H9 (cell line): ENCODE measurements at regions not wholly inside any gene's neighbourhood (a gene's known extent, or its start where the extent isn't known, plus 50 kb on each side); places are given as distances from the start of the nearest gene placed in this dataset.

Experiments
- DNase-seq: peaks from one replicate; pipeline ENCODE4 v3.0.0-alpha.2; 2017
- H2AFZ ChIP-seq: one replicate; pipeline ENCODE4 v1.6.1; 2013; ENCODE audit warnings: mild to moderate bottlenecking, low read length, control low read depth, moderate library complexity
- H2AK5ac ChIP-seq: 2 replicates; pipeline ENCODE4 v1.6.1; 2013; ENCODE audit warnings: low read length, control low read depth, mixed read lengths; ENCODE audit not compliant: insufficient read length
- H2BK120ac ChIP-seq: one replicate; pipeline ENCODE4 v1.6.1; 2013; ENCODE audit warnings: low read depth, mild to moderate bottlenecking, low read length, control low read depth, inconsistent platforms; ENCODE audit not compliant: poor library complexity, severe bottlenecking
- H2BK12ac ChIP-seq: 2 replicates; pipeline ENCODE4 v1.6.1; 2013; ENCODE audit warnings: low read length, control low read depth, mixed read lengths, low read depth; ENCODE audit not compliant: insufficient read length
- H2BK15ac ChIP-seq: 2 replicates; pipeline ENCODE4 v1.6.1; 2013; ENCODE audit warnings: low read depth, low read length, control low read depth
- H2BK20ac ChIP-seq: one replicate; pipeline ENCODE4 v1.6.1; 2013; ENCODE audit warnings: low read depth, mild to moderate bottlenecking, low read length, control low read depth, inconsistent platforms; ENCODE audit not compliant: poor library complexity, severe bottlenecking
- H2BK5ac ChIP-seq: 2 replicates; pipeline ENCODE4 v1.6.1; 2013; ENCODE audit warnings: low read length, control low read depth, mixed read lengths; ENCODE audit not compliant: insufficient read length
- H3K14ac ChIP-seq: 2 replicates; pipeline ENCODE4 v1.6.1; 2013; ENCODE audit warnings: low read length, control low read depth; ENCODE audit not compliant: insufficient read depth
- H3K18ac ChIP-seq: 2 replicates; pipeline ENCODE4 v1.6.1; 2013; ENCODE audit warnings: low read depth, mild to moderate bottlenecking, mixed read lengths, low read length, control low read depth; ENCODE audit not compliant: insufficient read length
- H3K23ac ChIP-seq: 2 replicates; pipeline ENCODE4 v1.6.1; 2013; ENCODE audit warnings: low read length, control low read depth, mixed read lengths, low read depth; ENCODE audit not compliant: insufficient read length
- H3K23me2 ChIP-seq: 2 replicates; pipeline ENCODE4 v1.6.1; 2013; ENCODE audit warnings: low read depth, mild to moderate bottlenecking, mixed read lengths, low read length, control low read depth; ENCODE audit not compliant: insufficient read length, poor library complexity, severe bottlenecking
- H3K27ac ChIP-seq: 2 replicates; pipeline ENCODE4 v1.5.1; 2013; ENCODE audit warnings: low read length, control low read depth, mixed read lengths, low read depth; ENCODE audit not compliant: insufficient read length
- H3K27me3 ChIP-seq: 2 replicates; pipeline ENCODE4 v1.6.1; 2013; ENCODE audit warnings: low read length, control low read depth, inconsistent platforms; ENCODE audit not compliant: insufficient read depth
- H3K4ac ChIP-seq: 2 replicates; pipeline ENCODE4 v1.6.1; 2013; ENCODE audit warnings: low read depth, mild to moderate bottlenecking, control low read depth, inconsistent platforms, low read length, moderate library complexity
- H3K4me1 ChIP-seq: 2 replicates; pipeline ENCODE4 v1.6.1; 2013; ENCODE audit warnings: low read length, control low read depth, inconsistent platforms; ENCODE audit not compliant: insufficient read depth
- H3K4me2 ChIP-seq: 2 replicates; pipeline ENCODE4 v1.6.1; 2013; ENCODE audit warnings: low read length, control low read depth, mixed read lengths; ENCODE audit not compliant: insufficient read length, insufficient read depth
- H3K56ac ChIP-seq: 2 replicates; pipeline ENCODE4 v1.6.1; 2013; ENCODE audit warnings: low read depth, mild to moderate bottlenecking, mixed read lengths, low read length, control low read depth; ENCODE audit not compliant: insufficient read length
- H3K79me1 ChIP-seq: 2 replicates; pipeline ENCODE4 v1.6.1; 2013; ENCODE audit warnings: low read depth, mild to moderate bottlenecking, moderate library complexity, low read length, control low read depth, inconsistent platforms; ENCODE audit not compliant: insufficient read depth, poor library complexity, severe bottlenecking
- H3K79me2 ChIP-seq: 2 replicates; pipeline ENCODE4 v1.6.1; 2013; ENCODE audit warnings: low read length, control low read depth, inconsistent platforms; ENCODE audit not compliant: insufficient read depth
- H3K9ac ChIP-seq: 2 replicates; pipeline ENCODE4 v1.6.1; 2013; ENCODE audit warnings: low read length, control low read depth, mixed read lengths; ENCODE audit not compliant: insufficient read length; ENCODE audit errors: extremely low read depth
- H3K9me3 ChIP-seq: one replicate; pipeline ENCODE4 v1.6.1; 2013; ENCODE audit warnings: low read depth, low read length, inconsistent platforms; ENCODE audit not compliant: control insufficient read depth
- H3T11ph ChIP-seq: one replicate; pipeline ENCODE4 v1.6.1; 2013; ENCODE audit warnings: mild to moderate bottlenecking, low read length, control low read depth, inconsistent platforms
- H4K20me1 ChIP-seq: one replicate; pipeline ENCODE4 v1.6.1; 2013; ENCODE audit not compliant: control insufficient read depth, insufficient read length, insufficient read depth
- H4K5ac ChIP-seq: 2 replicates; pipeline ENCODE4 v1.6.1; 2013; ENCODE audit warnings: low read depth, mild to moderate bottlenecking, mixed read lengths, low read length, control low read depth; ENCODE audit not compliant: insufficient read length
- H4K8ac ChIP-seq: replicated peaks from 2 replicates; pipeline ENCODE4 v1.6.1; 2013; ENCODE audit warnings: low read length, control low read depth, mixed read lengths, low read depth; ENCODE audit not compliant: insufficient read length
- H4K91ac ChIP-seq: 2 replicates; pipeline ENCODE4 v1.6.1; 2013; ENCODE audit warnings: low read depth, mild to moderate bottlenecking, moderate library complexity, mixed read lengths, low read length, control low read depth; ENCODE audit not compliant: insufficient read length
- H3K27ac Mint-ChIP-seq, 3 experiments: 2 replicates in 2 of 3; 3 replicates in 1 of 3; pipeline ENCODE4 v1.8.0; 2020 to 2021; ENCODE audit warnings: mixed read lengths in 3 of 3, mild to moderate bottlenecking in 1 of 3, moderate library complexity in 1 of 3
- H3K27me3 Mint-ChIP-seq: 2 replicates; pipeline ENCODE4 v1.8.0; 2021; ENCODE audit warnings: low read depth, mild to moderate bottlenecking, moderate library complexity, mixed read lengths
- H3K36me3 Mint-ChIP-seq, 3 experiments: 2 replicates in 2 of 3; 3 replicates in 1 of 3; pipeline ENCODE4 v1.8.0; 2020 to 2021; ENCODE audit warnings: low read depth in 3 of 3, mixed read lengths in 3 of 3; ENCODE audit not compliant: insufficient read depth in 1 of 3
- H3K4me1 Mint-ChIP-seq, 2 experiments: 2 replicates each; pipeline ENCODE4 v1.8.0; 2020; ENCODE audit warnings: mixed read lengths in 2 of 2
- H3K4me3 Mint-ChIP-seq, 2 experiments: 2 replicates in 1 of 2; 3 replicates in 1 of 2; pipeline ENCODE4 v1.8.0; 2020 to 2021; ENCODE audit warnings: mild to moderate bottlenecking in 2 of 2, mixed read lengths in 2 of 2, moderate library complexity in 1 of 2
- H3K9me3 Mint-ChIP-seq, 2 experiments: 2 replicates in 1 of 2; 3 replicates in 1 of 2; pipeline ENCODE4 v1.8.0; 2020; ENCODE audit warnings: mild to moderate bottlenecking in 2 of 2, mixed read lengths in 2 of 2, moderate library complexity in 1 of 2
- CTCF ChIP-seq: fragments of 200-600 bp; sonication (generic); conservative IDR thresholded peaks from 3 replicates; pipeline ENCODE4 v1.8.0; 2021; ENCODE audit warnings: antibody characterized with exemption, mild to moderate bottlenecking
- WGBS: extraction: QIAGEN DNeasy Blood & Tissue Kit; methylation state at CpG from one replicate; pipeline ENCODE4 v1.1.7; 2013; ENCODE audit warnings: missing lambda C conversion rate, low lambda C conversion rate, mixed read lengths; ENCODE audit not compliant: insufficient read length; ENCODE audit errors: extremely low coverage; 5-methylcytosine and 5-hydroxymethylcytosine counted together

- H2AK5ac ChIP-seq = no peak overlapping the region
- H3K4me1 Mint-ChIP-seq = no peaks in the 10 kb centered on the region
- no peaks in the 10 kb centered on the region for H3K27me3 ChIP-seq
- H2BK5ac ChIP-seq = no peak overlapping the region
- H3K27ac ChIP-seq = no peak overlapping the region
- no peak overlapping the region for H2BK120ac ChIP-seq
- no peaks in the 10 kb centered on the region for H3K4me1 ChIP-seq
- no peak overlapping the region for H3K27ac Mint-ChIP-seq
- no peak overlapping the region for H2BK15ac ChIP-seq
- no peak overlapping the region for H3K4me3 Mint-ChIP-seq
- no peak overlapping the region for H2BK20ac ChIP-seq
- H3K56ac ChIP-seq = no peak overlapping the region
- H3K14ac ChIP-seq = no peak overlapping the region
- H4K5ac ChIP-seq = no peak overlapping the region
- no peaks in the 10 kb centered on the region for H3K79me1 ChIP-seq
- no peak for DNase-seq
- H3K23ac ChIP-seq = no peak overlapping the region
- no peaks in the 10 kb centered on the region for H3K23me2 ChIP-seq
- no peak overlapping the region for H3K4ac ChIP-seq
- H3K79me2 ChIP-seq = no peaks in the 10 kb centered on the region
- no peak overlapping the region for H3T11ph ChIP-seq
- no CpG with 5 or more reads among the region's 1 CpG for WGBS
- H3K9me3 Mint-ChIP-seq = peaks cover 34 to 42% of the 10 kb centered on the region in 2 experiments
- no peak overlapping the region for H3K4me2 ChIP-seq
- H3K9me3 ChIP-seq = no peaks in the 10 kb centered on the region
- no peak overlapping the region for H2BK12ac ChIP-seq
- no peaks in the 10 kb centered on the region for H3K27me3 Mint-ChIP-seq
- H4K91ac ChIP-seq = no peak overlapping the region
- H3K18ac ChIP-seq = no peak overlapping the region
- 0 out of 7 replicates have a peak, but pooled peaks cover 0 to 2% (median 0%) of the 10 kb centered on the region in 3 experiments for H3K36me3 Mint-ChIP-seq
- no peak overlapping the region for H3K9ac ChIP-seq
- H4K20me1 ChIP-seq = no peaks in the 10 kb centered on the region
- TF ChIP-seq CTCF = no peak
- no peak overlapping the region for H2AFZ ChIP-seq
- H4K8ac ChIP-seq = no peak overlapping the region
These were observed 218.4 kb upstream of the HCCS start for GRCh38 chrX:10892621-10893225.
